ENCODE measurements at regions not wholly inside any gene's neighbourhood (a gene's known extent, or its start where the extent isn't known, plus 50 kb on each side); places are given as distances from the start of the nearest gene placed in this dataset.
"Not testable (repeated sequence)": the region's sequence is repeated elsewhere in the genome, so short reads cannot be mapped to it uniquely, and the experiment has no call there.

DNA sequence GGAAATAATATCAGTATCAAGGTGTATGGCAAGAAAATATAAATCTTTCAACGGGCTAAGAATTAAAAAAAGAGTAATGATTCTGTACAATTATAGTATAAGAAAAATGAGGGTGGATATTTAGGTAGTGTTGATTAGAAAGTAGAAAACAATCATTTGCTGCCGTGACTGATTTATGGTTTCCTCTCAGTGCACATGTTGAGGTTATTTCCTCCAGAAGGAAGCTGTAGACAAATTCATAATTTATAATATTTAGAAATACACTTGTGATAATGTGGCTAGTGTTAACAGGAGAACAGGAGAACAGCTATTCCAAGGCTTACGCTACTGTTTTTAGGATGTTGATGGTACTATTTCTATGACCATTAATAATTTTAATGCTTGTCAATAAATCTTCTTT lies 153.4 kb downstream of the GOLGA6L6 start:
- TF ChIP-seq, protein P1, sequence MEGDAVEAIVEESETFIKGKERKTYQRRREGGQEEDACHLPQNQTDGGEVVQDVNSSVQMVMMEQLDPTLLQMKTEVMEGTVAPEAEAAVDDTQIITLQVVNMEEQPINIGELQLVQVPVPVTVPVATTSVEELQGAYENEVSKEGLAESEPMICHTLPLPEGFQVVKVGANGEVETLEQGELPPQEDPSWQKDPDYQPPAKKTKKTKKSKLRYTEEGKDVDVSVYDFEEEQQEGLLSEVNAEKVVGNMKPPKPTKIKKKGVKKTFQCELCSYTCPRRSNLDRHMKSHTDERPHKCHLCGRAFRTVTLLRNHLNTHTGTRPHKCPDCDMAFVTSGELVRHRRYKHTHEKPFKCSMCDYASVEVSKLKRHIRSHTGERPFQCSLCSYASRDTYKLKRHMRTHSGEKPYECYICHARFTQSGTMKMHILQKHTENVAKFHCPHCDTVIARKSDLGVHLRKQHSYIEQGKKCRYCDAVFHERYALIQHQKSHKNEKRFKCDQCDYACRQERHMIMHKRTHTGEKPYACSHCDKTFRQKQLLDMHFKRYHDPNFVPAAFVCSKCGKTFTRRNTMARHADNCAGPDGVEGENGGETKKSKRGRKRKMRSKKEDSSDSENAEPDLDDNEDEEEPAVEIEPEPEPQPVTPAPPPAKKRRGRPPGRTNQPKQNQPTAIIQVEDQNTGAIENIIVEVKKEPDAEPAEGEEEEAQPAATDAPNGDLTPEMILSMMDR (IDR thresholded peaks at IDR 0.05; ENCODE audit: low read depth, low read length, missing input control): not testable (repeated sequence)
- not testable (repeated sequence) for TF ChIP-seq GABPA (IDR thresholded peaks at IDR 0.05 in 1 of 2, conservative IDR thresholded peaks at IDR 0.05 in 1 of 2); YY1 (IDR thresholded peaks at IDR 0.05); NR2F2 (IDR thresholded peaks at IDR 0.05); SP1 (IDR thresholded peaks at IDR 0.05); JUND (IDR thresholded peaks at IDR 0.05); TAF1 (conservative IDR thresholded peaks at IDR 0.05); RAD21 (IDR thresholded peaks at IDR 0.05); EGR1 (IDR thresholded peaks at IDR 0.05; ENCODE audit: low read depth in 2 of 2); FOXA2 (IDR thresholded peaks at IDR 0.05); HNF4G (IDR thresholded peaks at IDR 0.05)
- TF ChIP-seq, protein P2, sequence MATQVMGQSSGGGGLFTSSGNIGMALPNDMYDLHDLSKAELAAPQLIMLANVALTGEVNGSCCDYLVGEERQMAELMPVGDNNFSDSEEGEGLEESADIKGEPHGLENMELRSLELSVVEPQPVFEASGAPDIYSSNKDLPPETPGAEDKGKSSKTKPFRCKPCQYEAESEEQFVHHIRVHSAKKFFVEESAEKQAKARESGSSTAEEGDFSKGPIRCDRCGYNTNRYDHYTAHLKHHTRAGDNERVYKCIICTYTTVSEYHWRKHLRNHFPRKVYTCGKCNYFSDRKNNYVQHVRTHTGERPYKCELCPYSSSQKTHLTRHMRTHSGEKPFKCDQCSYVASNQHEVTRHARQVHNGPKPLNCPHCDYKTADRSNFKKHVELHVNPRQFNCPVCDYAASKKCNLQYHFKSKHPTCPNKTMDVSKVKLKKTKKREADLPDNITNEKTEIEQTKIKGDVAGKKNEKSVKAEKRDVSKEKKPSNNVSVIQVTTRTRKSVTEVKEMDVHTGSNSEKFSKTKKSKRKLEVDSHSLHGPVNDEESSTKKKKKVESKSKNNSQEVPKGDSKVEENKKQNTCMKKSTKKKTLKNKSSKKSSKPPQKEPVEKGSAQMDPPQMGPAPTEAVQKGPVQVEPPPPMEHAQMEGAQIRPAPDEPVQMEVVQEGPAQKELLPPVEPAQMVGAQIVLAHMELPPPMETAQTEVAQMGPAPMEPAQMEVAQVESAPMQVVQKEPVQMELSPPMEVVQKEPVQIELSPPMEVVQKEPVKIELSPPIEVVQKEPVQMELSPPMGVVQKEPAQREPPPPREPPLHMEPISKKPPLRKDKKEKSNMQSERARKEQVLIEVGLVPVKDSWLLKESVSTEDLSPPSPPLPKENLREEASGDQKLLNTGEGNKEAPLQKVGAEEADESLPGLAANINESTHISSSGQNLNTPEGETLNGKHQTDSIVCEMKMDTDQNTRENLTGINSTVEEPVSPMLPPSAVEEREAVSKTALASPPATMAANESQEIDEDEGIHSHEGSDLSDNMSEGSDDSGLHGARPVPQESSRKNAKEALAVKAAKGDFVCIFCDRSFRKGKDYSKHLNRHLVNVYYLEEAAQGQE (IDR thresholded peaks at IDR 0.05): not testable (repeated sequence)
- TF ChIP-seq, protein P3, sequence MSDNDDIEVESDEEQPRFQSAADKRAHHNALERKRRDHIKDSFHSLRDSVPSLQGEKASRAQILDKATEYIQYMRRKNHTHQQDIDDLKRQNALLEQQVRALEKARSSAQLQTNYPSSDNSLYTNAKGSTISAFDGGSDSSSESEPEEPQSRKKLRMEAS (IDR thresholded peaks at IDR 0.05): not testable (repeated sequence)
- TF ChIP-seq, protein P4, sequence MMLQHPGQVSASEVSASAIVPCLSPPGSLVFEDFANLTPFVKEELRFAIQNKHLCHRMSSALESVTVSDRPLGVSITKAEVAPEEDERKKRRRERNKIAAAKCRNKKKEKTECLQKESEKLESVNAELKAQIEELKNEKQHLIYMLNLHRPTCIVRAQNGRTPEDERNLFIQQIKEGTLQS (IDR thresholded peaks at IDR 0.05): not testable (repeated sequence)

Data from liver (tissue), 3 donors.